HL-60 (cell line): ENCODE measurements at regions not wholly inside any gene's neighbourhood (a gene's known extent, or its start where the extent isn't known, plus 50 kb on each side); places are given as distances from the start of the nearest gene placed in this dataset.

Source experiments
- DNase-seq, 2 experiments: peaks; one replicate each; pipeline ENCODE4 v3.0.0-alpha.2; 2010 to 2020; ENCODE audit warnings: low read depth in 1 of 2, low spot score in 1 of 2
- H3K27ac ChIP-seq: fragments of 250-450 bp; sonication (Bioruptor Pico); replicated peaks from 2 replicates; pipeline ENCODE4 v1.5.1; 2020; ENCODE audit warnings: mild to moderate bottlenecking, moderate library complexity
- H3K27me3 ChIP-seq: fragments of 250-450 bp; sonication (Bioruptor Pico); 2 replicates; pipeline ENCODE4 v1.5.1; 2021; ENCODE audit warnings: mild to moderate bottlenecking, moderate library complexity; ENCODE audit not compliant: insufficient read depth, poor library complexity, severe bottlenecking
- H3K4me3 ChIP-seq: replicated peaks from 2 replicates; pipeline ENCODE4 v1.5.1; 2011; ENCODE audit warnings: mild to moderate bottlenecking, control low read depth, low read length; ENCODE audit not compliant: insufficient read depth
- GABPA ChIP-seq: IDR thresholded peaks from 2 replicates; pipeline ENCODE4 v1.6.1; 2012; ENCODE audit warnings: low read depth
- POLR2AphosphoS5 ChIP-seq: IDR thresholded peaks from 2 replicates; pipeline ENCODE4 v1.6.1; 2012; ENCODE audit warnings: low read depth
- SPI1 ChIP-seq: IDR thresholded peaks from 2 replicates; pipeline ENCODE4 v1.6.1; 2012; ENCODE audit warnings: low read depth, mild to moderate bottlenecking, borderline replicate concordance
- TF ChIP-seq, protein P1 (sequence below): IDR thresholded peaks from one replicate; pipeline ENCODE4 v1.5.1; 2011; ENCODE audit warnings: low read length, control low read depth, inconsistent platforms; ENCODE audit not compliant: insufficient read depth
- TF ChIP-seq, protein P2 (sequence below): IDR thresholded peaks from 2 replicates; pipeline ENCODE4 v1.6.1; 2012; ENCODE audit warnings: low read depth; ENCODE audit not compliant: insufficient replicate concordance

DNA sequence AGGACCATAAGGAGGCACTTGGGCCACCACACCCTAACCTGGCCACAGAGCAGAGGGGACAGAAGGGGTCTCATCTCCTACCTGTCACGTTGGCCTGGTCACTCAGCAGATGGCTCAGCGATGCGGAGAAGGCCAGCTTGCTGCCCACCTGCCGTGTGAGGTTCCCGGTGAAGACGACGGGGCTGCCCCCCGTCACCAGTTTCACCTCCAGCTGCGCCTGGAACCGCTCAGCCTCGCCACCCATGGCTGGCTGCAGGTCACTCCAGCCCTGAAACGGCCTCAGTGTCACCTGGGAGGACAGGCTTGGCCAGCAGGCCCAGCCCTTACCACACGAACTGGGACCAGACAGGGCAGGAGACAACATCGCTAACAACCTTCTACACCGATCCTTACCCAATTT is 116.8 kb downstream of the RMI2 start:
- Histone ChIP-seq H3K4me3 (no peak overlapping the region), H3K27me3 (no peaks in the 10 kb centered on the region), H3K27ac (no peak overlapping the region)
- DNase-seq = no peak
- TF ChIP-seq, protein P1, sequence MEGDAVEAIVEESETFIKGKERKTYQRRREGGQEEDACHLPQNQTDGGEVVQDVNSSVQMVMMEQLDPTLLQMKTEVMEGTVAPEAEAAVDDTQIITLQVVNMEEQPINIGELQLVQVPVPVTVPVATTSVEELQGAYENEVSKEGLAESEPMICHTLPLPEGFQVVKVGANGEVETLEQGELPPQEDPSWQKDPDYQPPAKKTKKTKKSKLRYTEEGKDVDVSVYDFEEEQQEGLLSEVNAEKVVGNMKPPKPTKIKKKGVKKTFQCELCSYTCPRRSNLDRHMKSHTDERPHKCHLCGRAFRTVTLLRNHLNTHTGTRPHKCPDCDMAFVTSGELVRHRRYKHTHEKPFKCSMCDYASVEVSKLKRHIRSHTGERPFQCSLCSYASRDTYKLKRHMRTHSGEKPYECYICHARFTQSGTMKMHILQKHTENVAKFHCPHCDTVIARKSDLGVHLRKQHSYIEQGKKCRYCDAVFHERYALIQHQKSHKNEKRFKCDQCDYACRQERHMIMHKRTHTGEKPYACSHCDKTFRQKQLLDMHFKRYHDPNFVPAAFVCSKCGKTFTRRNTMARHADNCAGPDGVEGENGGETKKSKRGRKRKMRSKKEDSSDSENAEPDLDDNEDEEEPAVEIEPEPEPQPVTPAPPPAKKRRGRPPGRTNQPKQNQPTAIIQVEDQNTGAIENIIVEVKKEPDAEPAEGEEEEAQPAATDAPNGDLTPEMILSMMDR = no peak
- TF ChIP-seq GABPA (no peak), SPI1 (no peak), POLR2AphosphoS5 (no peak)
- TF ChIP-seq, protein P2, sequence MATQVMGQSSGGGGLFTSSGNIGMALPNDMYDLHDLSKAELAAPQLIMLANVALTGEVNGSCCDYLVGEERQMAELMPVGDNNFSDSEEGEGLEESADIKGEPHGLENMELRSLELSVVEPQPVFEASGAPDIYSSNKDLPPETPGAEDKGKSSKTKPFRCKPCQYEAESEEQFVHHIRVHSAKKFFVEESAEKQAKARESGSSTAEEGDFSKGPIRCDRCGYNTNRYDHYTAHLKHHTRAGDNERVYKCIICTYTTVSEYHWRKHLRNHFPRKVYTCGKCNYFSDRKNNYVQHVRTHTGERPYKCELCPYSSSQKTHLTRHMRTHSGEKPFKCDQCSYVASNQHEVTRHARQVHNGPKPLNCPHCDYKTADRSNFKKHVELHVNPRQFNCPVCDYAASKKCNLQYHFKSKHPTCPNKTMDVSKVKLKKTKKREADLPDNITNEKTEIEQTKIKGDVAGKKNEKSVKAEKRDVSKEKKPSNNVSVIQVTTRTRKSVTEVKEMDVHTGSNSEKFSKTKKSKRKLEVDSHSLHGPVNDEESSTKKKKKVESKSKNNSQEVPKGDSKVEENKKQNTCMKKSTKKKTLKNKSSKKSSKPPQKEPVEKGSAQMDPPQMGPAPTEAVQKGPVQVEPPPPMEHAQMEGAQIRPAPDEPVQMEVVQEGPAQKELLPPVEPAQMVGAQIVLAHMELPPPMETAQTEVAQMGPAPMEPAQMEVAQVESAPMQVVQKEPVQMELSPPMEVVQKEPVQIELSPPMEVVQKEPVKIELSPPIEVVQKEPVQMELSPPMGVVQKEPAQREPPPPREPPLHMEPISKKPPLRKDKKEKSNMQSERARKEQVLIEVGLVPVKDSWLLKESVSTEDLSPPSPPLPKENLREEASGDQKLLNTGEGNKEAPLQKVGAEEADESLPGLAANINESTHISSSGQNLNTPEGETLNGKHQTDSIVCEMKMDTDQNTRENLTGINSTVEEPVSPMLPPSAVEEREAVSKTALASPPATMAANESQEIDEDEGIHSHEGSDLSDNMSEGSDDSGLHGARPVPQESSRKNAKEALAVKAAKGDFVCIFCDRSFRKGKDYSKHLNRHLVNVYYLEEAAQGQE = no peak

DNA sequence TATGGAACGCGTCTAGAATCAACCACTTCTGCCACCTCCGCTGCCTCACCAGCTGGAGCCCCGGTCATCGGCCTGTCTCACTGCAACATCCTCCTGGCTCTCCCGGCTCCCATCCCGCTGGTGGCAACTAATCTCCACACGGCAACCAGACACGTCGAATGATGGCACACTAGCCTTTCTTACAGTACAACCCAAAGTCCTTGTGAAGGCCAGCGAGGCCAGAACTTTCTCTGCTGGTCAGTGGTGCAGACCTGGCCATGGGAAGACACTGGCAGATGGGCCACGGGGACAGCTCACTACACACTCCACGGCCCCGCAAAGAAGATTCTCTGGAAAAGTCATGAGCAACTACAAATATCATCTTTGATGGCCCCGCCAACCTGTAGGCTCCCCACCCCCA is 117.6 kb downstream of the RMI2 start:
- Histone ChIP-seq H3K27me3 (no peaks in the 10 kb centered on the region), H3K27ac (no peak overlapping the region), H3K4me3 (no peak overlapping the region)
- DNase-seq = no peak
- no peak for TF ChIP-seq POLR2AphosphoS5
- TF ChIP-seq, protein P2 = no peak
- no peak for TF ChIP-seq SPI1
- TF ChIP-seq GABPA = no peak
- TF ChIP-seq, protein P1 = no peak

DNA sequence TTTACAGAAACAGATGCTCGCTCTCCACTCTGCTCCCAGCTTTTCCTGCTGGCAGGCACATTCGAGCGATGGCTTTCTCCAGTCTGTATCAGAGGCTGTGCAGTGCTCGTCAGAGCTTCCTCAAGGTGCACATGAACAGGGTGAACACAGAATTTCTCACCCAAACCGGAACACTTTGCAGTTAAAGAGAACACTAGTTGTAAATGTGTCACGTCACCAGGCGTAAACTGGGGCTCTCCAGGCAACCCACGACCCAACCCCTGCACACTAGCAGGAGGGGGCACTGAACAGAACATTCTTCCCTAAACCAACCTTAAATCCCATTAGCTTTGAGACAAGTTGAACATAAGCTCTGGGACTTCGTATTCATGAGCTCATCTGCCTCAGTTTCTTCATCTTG is 119.0 kb downstream of the RMI2 start:
- Histone ChIP-seq H3K4me3 (no peak overlapping the region), H3K27ac (no peak overlapping the region), H3K27me3 (no peaks in the 10 kb centered on the region)
- no peak for DNase-seq
- no peak for TF ChIP-seq SPI1
- TF ChIP-seq, protein P2 = no peak
- no peak for TF ChIP-seq GABPA
- no peak for TF ChIP-seq POLR2AphosphoS5
- TF ChIP-seq, protein P1 = no peak
